ENCODE measurements at regions not wholly inside any gene's neighbourhood (a gene's known extent, or its start where the extent isn't known, plus 50 kb on each side); places are given as distances from the start of the nearest gene placed in this dataset.
"Not testable (repeated sequence)": the region's sequence is repeated elsewhere in the genome, so short reads cannot be mapped to it uniquely, and the experiment has no call there.

- peaks cover 2 to 5% of the 10 kb centered on the region in 2 donors for H3K9me3 ChIP-seq (ENCODE audit: control insufficient read depth in 2 of 2, insufficient read depth in 1 of 2, low read length in 1 of 2)
- H3K27ac ChIP-seq (ENCODE audit: low read depth in 1 of 2, low read length in 1 of 2) = no peak overlapping the region
- no peak for DNase-seq (ENCODE audit: low read depth in 6 of 9, low spot score in 9 of 9)
- H3K27me3 ChIP-seq (ENCODE audit: control insufficient read depth in 2 of 2, insufficient read depth in 1 of 2, low read length in 1 of 2) = no peaks in the 10 kb centered on the region
- no peak overlapping the region for H3K4me3 ChIP-seq (ENCODE audit: low read length in 2 of 2)
- no peaks in the 10 kb centered on the region for H3K36me3 ChIP-seq (ENCODE audit: control insufficient read depth in 2 of 2, insufficient read depth in 2 of 2, low read length in 1 of 2)
- H3K4me1 ChIP-seq (ENCODE audit: control insufficient read depth in 2 of 2, insufficient read depth in 2 of 2, low read length in 2 of 2) = no peaks in the 10 kb centered on the region
- 95% methylated on average over 6 of the region's 6 CpGs for WGBS
Observed at GRCh38 chr2:121153516-121153915, 131.5 kb downstream of the TFCP2L1 start.

GRCh38 chr2:121155502-121156056 is 129.4 kb downstream of the TFCP2L1 start:
- Histone ChIP-seq H3K9me3 (ENCODE audit: control insufficient read depth in 2 of 2, insufficient read depth in 1 of 2, low read length in 1 of 2) (peaks cover 2 to 8% of the 10 kb centered on the region in 2 donors), H3K27me3 (ENCODE audit: control insufficient read depth in 2 of 2, insufficient read depth in 1 of 2, low read length in 1 of 2) (no peaks in the 10 kb centered on the region), H3K27ac (ENCODE audit: low read depth in 1 of 2, low read length in 1 of 2) (no peak overlapping the region), H3K4me3 (ENCODE audit: low read length in 2 of 2) (no peak overlapping the region), H3K36me3 (ENCODE audit: control insufficient read depth in 2 of 2, insufficient read depth in 2 of 2, low read length in 1 of 2) (no peaks in the 10 kb centered on the region), H3K4me1 (ENCODE audit: control insufficient read depth in 2 of 2, insufficient read depth in 2 of 2, low read length in 2 of 2) (no peaks in the 10 kb centered on the region)
- WGBS = 90% methylated on average over 11 of the region's 11 CpGs
- DNase-seq (ENCODE audit: low read depth in 6 of 9, low spot score in 9 of 9) = no peak

GRCh38 chr2:121157481-121157880 is 127.5 kb downstream of the TFCP2L1 start:
- H3K4me1 ChIP-seq (ENCODE audit: control insufficient read depth in 2 of 2, insufficient read depth in 2 of 2, low read length in 2 of 2); H3K9me3 ChIP-seq (ENCODE audit: control insufficient read depth in 2 of 2, insufficient read depth in 1 of 2, low read length in 1 of 2); DNase-seq (ENCODE audit: low read depth in 6 of 9, low spot score in 9 of 9); H3K27me3 ChIP-seq (ENCODE audit: control insufficient read depth in 2 of 2, insufficient read depth in 1 of 2, low read length in 1 of 2); H3K36me3 ChIP-seq (ENCODE audit: control insufficient read depth in 2 of 2, insufficient read depth in 2 of 2, low read length in 1 of 2); H3K27ac ChIP-seq (ENCODE audit: low read depth in 1 of 2, low read length in 1 of 2); H3K4me3 ChIP-seq (ENCODE audit: low read length in 2 of 2): not testable (repeated sequence)
- 96% methylated on average over 1 of the region's 1 CpG for WGBS

DNA sequence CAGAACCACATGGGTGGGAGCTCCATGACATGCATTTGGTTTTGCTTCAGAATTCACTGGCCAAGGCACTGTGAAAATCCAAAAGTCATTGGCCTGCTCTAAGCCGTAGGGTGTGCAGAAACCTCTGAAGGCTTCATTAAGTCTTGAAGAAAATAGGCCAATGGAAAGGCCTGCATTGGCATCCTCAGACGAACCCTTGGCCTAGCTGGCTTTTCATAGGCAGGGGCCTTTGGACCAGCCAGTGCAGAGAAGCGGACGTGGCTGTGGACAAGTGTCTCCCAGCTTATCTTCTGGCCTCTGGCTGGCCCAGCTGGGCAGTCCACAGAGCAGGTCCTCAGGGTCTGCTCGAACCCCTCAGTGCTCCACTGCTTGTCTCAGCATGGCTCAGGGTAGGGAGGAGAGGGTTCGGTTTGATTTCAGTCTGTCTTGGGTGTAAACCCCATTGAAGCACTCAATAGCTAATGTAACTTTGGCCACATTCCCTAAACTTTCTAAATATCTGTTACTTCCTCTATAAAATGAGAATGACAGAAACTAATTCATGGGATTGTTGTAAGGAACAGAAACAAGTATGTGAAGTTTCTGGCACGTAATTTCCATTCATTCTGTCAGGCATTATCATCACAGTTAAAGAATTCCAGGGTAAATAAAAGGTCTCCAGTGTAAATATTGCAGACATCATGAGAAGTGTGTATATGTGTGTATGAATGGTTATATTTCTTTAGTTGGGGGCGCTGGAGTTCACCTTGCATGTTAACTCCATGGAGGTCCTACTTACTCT is 125.5 kb downstream of the TFCP2L1 start:
- DNase-seq (ENCODE audit: low read depth in 6 of 9, low spot score in 9 of 9) = no peak
- Histone ChIP-seq H3K27ac (ENCODE audit: low read depth in 1 of 2, low read length in 1 of 2) (no peak overlapping the region), H3K4me1 (ENCODE audit: control insufficient read depth in 2 of 2, insufficient read depth in 2 of 2, low read length in 2 of 2) (no peaks in the 10 kb centered on the region), H3K36me3 (ENCODE audit: control insufficient read depth in 2 of 2, insufficient read depth in 2 of 2, low read length in 1 of 2) (no peaks in the 10 kb centered on the region), H3K4me3 (ENCODE audit: low read length in 2 of 2) (no peak overlapping the region), H3K9me3 (ENCODE audit: control insufficient read depth in 2 of 2, insufficient read depth in 1 of 2, low read length in 1 of 2) (peaks cover 2 to 8% of the 10 kb centered on the region in 2 donors), H3K27me3 (ENCODE audit: control insufficient read depth in 2 of 2, insufficient read depth in 1 of 2, low read length in 1 of 2) (no peaks in the 10 kb centered on the region)
- 90% methylated on average over 8 of the region's 8 CpGs for WGBS

GRCh38 chr2:121160366-121160765 is 124.6 kb downstream of the TFCP2L1 start:
- Histone ChIP-seq H3K27ac (ENCODE audit: low read depth in 1 of 2, low read length in 1 of 2) (no peak overlapping the region), H3K4me3 (ENCODE audit: low read length in 2 of 2) (no peak overlapping the region), H3K9me3 (ENCODE audit: control insufficient read depth in 2 of 2, insufficient read depth in 1 of 2, low read length in 1 of 2) (peaks cover 2 to 8% of the 10 kb centered on the region in 2 donors), H3K27me3 (ENCODE audit: control insufficient read depth in 2 of 2, insufficient read depth in 1 of 2, low read length in 1 of 2) (no peaks in the 10 kb centered on the region), H3K4me1 (ENCODE audit: control insufficient read depth in 2 of 2, insufficient read depth in 2 of 2, low read length in 2 of 2) (no peaks in the 10 kb centered on the region), H3K36me3 (ENCODE audit: control insufficient read depth in 2 of 2, insufficient read depth in 2 of 2, low read length in 1 of 2) (no peaks in the 10 kb centered on the region)
- no peak for DNase-seq (ENCODE audit: low read depth in 6 of 9, low spot score in 9 of 9)
- WGBS = 90% methylated on average over 4 of the region's 4 CpGs

- peaks cover 2 to 6% of the 10 kb centered on the region in 2 donors for H3K9me3 ChIP-seq (ENCODE audit: control insufficient read depth in 2 of 2, insufficient read depth in 1 of 2, low read length in 1 of 2)
- 95% methylated on average over 1 of the region's 1 CpG for WGBS
- H3K27me3 ChIP-seq (ENCODE audit: control insufficient read depth in 2 of 2, insufficient read depth in 1 of 2, low read length in 1 of 2) = no peaks in the 10 kb centered on the region
- no peak for DNase-seq (ENCODE audit: low read depth in 6 of 9, low spot score in 9 of 9)
- no peak overlapping the region for H3K27ac ChIP-seq (ENCODE audit: low read depth in 1 of 2, low read length in 1 of 2)
- no peaks in the 10 kb centered on the region for H3K36me3 ChIP-seq (ENCODE audit: control insufficient read depth in 2 of 2, insufficient read depth in 2 of 2, low read length in 1 of 2)
- H3K4me3 ChIP-seq (ENCODE audit: low read length in 2 of 2) = no peak overlapping the region
- H3K4me1 ChIP-seq (ENCODE audit: control insufficient read depth in 2 of 2, insufficient read depth in 2 of 2, low read length in 2 of 2) = no peaks in the 10 kb centered on the region
Observed at GRCh38 chr2:121161272-121161671, 123.7 kb downstream of the TFCP2L1 start.

- Histone ChIP-seq H3K27ac (ENCODE audit: low read depth in 1 of 2, low read length in 1 of 2) (no peak overlapping the region), H3K4me3 (ENCODE audit: low read length in 2 of 2) (no peak overlapping the region), H3K36me3 (ENCODE audit: control insufficient read depth in 2 of 2, insufficient read depth in 2 of 2, low read length in 1 of 2) (no peaks in the 10 kb centered on the region), H3K27me3 (ENCODE audit: control insufficient read depth in 2 of 2, insufficient read depth in 1 of 2, low read length in 1 of 2) (no peaks in the 10 kb centered on the region), H3K4me1 (ENCODE audit: control insufficient read depth in 2 of 2, insufficient read depth in 2 of 2, low read length in 2 of 2) (no peaks in the 10 kb centered on the region), H3K9me3 (ENCODE audit: control insufficient read depth in 2 of 2, insufficient read depth in 1 of 2, low read length in 1 of 2) (peaks cover 2 to 4% of the 10 kb centered on the region in 2 donors)
- DNase-seq (ENCODE audit: low read depth in 6 of 9, low spot score in 9 of 9) = no peak
Observed at GRCh38 chr2:121162893-121163292, 122.1 kb downstream of the TFCP2L1 start.

DNA sequence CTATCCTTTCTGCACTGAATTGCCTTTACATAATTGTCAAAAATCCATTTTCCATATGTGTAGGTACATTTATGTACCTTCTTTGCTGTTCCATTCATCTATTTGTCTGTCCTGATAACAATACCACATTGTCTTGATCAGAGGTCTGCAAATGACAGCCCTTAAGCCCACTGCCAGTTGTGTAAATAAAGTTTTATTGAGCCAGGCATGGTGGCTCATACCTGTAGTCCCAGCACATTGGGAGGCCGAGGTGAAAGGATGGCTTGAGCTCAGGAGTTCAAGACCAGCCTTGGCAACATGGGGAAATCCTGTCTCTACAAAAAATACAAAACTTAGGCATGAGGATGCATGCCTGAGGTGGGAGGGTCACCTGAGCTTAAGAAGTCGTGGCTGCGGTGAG is 121.0 kb downstream of the TFCP2L1 start:
- 93% methylated on average over 3 of the region's 3 CpGs for WGBS
- Histone ChIP-seq H3K9me3 (ENCODE audit: control insufficient read depth in 2 of 2, insufficient read depth in 1 of 2, low read length in 1 of 2) (no peaks in the 10 kb centered on the region), H3K4me1 (ENCODE audit: control insufficient read depth in 2 of 2, insufficient read depth in 2 of 2, low read length in 2 of 2) (no peaks in the 10 kb centered on the region), H3K27ac (ENCODE audit: low read depth in 1 of 2, low read length in 1 of 2) (no peak overlapping the region), H3K36me3 (ENCODE audit: control insufficient read depth in 2 of 2, insufficient read depth in 2 of 2, low read length in 1 of 2) (no peaks in the 10 kb centered on the region), H3K4me3 (ENCODE audit: low read length in 2 of 2) (no peak overlapping the region), H3K27me3 (ENCODE audit: control insufficient read depth in 2 of 2, insufficient read depth in 1 of 2, low read length in 1 of 2) (no peaks in the 10 kb centered on the region)
- no peak for DNase-seq (ENCODE audit: low read depth in 6 of 9, low spot score in 9 of 9)

GRCh38 chr2:121165038-121165542 is 119.9 kb downstream of the TFCP2L1 start:
- no peaks in the 10 kb centered on the region for H3K4me1 ChIP-seq (ENCODE audit: control insufficient read depth in 2 of 2, insufficient read depth in 2 of 2, low read length in 2 of 2)
- no peak overlapping the region for H3K27ac ChIP-seq (ENCODE audit: low read depth in 1 of 2, low read length in 1 of 2)
- no peaks in the 10 kb centered on the region for H3K27me3 ChIP-seq (ENCODE audit: control insufficient read depth in 2 of 2, insufficient read depth in 1 of 2, low read length in 1 of 2)
- no peak overlapping the region for H3K4me3 ChIP-seq (ENCODE audit: low read length in 2 of 2)
- H3K9me3 ChIP-seq (ENCODE audit: control insufficient read depth in 2 of 2, insufficient read depth in 1 of 2, low read length in 1 of 2) = no peaks in the 10 kb centered on the region
- WGBS = 94% methylated on average over 1 of the region's 1 CpG
- DNase-seq (ENCODE audit: low read depth in 6 of 9, low spot score in 9 of 9) = no peak
- H3K36me3 ChIP-seq (ENCODE audit: control insufficient read depth in 2 of 2, insufficient read depth in 2 of 2, low read length in 1 of 2) = no peaks in the 10 kb centered on the region

All from thymus (tissue), 11 donors.